Esophagus squamous epithelium (tissue), 4 donors: ENCODE measurements at regions not wholly inside any gene's neighbourhood (a gene's known extent, or its start where the extent isn't known, plus 50 kb on each side); places are given as distances from the start of the nearest gene placed in this dataset.

Experiments
- POLR2A ChIP-seq, 4 donors: fragments of 450-650 bp; IDR thresholded peaks; one replicate each; pipeline ENCODE4 v1.6.1; 2017; ENCODE audit warnings: antibody characterized with exemption in 4 of 4, mild to moderate bottlenecking in 4 of 4, moderate library complexity in 3 of 4
- TF ChIP-seq, protein P1 (sequence below), 6 experiments: fragments of 450-650 bp in 4 of 6; fragments of 200-600 bp in 2 of 6; sonication (generic) in 2 of 6; IDR thresholded peaks; one replicate each; pipeline ENCODE4 v1.5.1; 2016 to 2019; ENCODE audit warnings: antibody characterized with exemption in 6 of 6, mild to moderate bottlenecking in 4 of 6, moderate library complexity in 4 of 6

DNA sequence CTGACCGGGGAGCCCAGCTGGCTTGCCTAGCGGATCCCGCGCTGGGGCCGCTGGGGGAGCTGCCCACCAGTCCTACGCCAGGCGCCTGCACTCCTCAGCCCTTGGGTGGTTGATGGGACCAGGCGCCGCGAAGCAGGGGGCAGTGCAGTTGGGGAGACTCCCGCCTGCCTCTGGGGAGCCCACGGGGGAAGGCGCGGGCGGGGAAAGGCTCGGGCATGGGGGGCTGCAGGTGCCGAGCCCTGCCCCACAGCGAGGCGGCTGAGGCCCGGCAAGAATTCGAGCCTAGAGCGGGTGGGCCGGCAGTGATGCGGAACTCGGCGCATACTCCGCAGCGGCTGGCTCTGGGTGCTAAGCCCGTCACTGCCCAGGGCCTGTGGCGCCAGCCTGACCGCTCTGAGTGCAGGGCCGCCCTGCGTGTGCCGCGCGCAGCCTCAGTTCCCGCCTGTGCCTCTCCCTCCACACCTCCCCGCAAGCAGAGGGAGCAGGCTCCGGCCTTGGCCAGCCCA, 249.1 kb upstream of the TEKT4 start:
- TF ChIP-seq, protein P1, sequence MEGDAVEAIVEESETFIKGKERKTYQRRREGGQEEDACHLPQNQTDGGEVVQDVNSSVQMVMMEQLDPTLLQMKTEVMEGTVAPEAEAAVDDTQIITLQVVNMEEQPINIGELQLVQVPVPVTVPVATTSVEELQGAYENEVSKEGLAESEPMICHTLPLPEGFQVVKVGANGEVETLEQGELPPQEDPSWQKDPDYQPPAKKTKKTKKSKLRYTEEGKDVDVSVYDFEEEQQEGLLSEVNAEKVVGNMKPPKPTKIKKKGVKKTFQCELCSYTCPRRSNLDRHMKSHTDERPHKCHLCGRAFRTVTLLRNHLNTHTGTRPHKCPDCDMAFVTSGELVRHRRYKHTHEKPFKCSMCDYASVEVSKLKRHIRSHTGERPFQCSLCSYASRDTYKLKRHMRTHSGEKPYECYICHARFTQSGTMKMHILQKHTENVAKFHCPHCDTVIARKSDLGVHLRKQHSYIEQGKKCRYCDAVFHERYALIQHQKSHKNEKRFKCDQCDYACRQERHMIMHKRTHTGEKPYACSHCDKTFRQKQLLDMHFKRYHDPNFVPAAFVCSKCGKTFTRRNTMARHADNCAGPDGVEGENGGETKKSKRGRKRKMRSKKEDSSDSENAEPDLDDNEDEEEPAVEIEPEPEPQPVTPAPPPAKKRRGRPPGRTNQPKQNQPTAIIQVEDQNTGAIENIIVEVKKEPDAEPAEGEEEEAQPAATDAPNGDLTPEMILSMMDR (IDR thresholded peaks at IDR 0.05): no peak
- TF ChIP-seq POLR2A (IDR thresholded peaks at IDR 0.05): no peak
